ENCODE measurements at regions not wholly inside any gene's neighbourhood (a gene's known extent, or its start where the extent isn't known, plus 50 kb on each side); places are given as distances from the start of the nearest gene placed in this dataset.

GRCh38 chr2:163347982-163348856, 387.6 kb downstream of the FIGN start:
- no peak overlapping the region for H3K4me3 ChIP-seq (ENCODE audit: low read depth, low read length)
- no peak for DNase-seq (ENCODE audit: low read depth)
- TF ChIP-seq, protein P1, sequence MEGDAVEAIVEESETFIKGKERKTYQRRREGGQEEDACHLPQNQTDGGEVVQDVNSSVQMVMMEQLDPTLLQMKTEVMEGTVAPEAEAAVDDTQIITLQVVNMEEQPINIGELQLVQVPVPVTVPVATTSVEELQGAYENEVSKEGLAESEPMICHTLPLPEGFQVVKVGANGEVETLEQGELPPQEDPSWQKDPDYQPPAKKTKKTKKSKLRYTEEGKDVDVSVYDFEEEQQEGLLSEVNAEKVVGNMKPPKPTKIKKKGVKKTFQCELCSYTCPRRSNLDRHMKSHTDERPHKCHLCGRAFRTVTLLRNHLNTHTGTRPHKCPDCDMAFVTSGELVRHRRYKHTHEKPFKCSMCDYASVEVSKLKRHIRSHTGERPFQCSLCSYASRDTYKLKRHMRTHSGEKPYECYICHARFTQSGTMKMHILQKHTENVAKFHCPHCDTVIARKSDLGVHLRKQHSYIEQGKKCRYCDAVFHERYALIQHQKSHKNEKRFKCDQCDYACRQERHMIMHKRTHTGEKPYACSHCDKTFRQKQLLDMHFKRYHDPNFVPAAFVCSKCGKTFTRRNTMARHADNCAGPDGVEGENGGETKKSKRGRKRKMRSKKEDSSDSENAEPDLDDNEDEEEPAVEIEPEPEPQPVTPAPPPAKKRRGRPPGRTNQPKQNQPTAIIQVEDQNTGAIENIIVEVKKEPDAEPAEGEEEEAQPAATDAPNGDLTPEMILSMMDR (IDR thresholded peaks at IDR 0.05; ENCODE audit: control insufficient read depth, extremely low read depth, insufficient read depth), result no peak

GRCh38 chr2:163345795-163346573, 389.8 kb downstream of the FIGN start:
- peak; percentile 19 for DNase-seq (ENCODE audit: low read depth)

GRCh38 chr2:163343316-163343715, 392.5 kb downstream of the FIGN start:
- no peak for DNase-seq (ENCODE audit: low read depth)

More at GRCh38 chr2:163345795-163346573, 389.8 kb downstream of the FIGN start:
- no peak overlapping the region for H3K4me3 ChIP-seq (ENCODE audit: low read depth, low read length)
- TF ChIP-seq, protein P1 (IDR thresholded peaks at IDR 0.05; ENCODE audit: control insufficient read depth, extremely low read depth, insufficient read depth), result peak; percentile 50

GRCh38 chr2:163341426-163341825, 394.4 kb downstream of the FIGN start:
- TF ChIP-seq, protein P1 (IDR thresholded peaks at IDR 0.05; ENCODE audit: control insufficient read depth, extremely low read depth, insufficient read depth), result no peak

More at GRCh38 chr2:163343316-163343715, 392.5 kb downstream of the FIGN start:
- TF ChIP-seq, protein P1 (IDR thresholded peaks at IDR 0.05; ENCODE audit: control insufficient read depth, extremely low read depth, insufficient read depth), result no peak
- no peak overlapping the region for H3K4me3 ChIP-seq (ENCODE audit: low read depth, low read length)

DNA sequence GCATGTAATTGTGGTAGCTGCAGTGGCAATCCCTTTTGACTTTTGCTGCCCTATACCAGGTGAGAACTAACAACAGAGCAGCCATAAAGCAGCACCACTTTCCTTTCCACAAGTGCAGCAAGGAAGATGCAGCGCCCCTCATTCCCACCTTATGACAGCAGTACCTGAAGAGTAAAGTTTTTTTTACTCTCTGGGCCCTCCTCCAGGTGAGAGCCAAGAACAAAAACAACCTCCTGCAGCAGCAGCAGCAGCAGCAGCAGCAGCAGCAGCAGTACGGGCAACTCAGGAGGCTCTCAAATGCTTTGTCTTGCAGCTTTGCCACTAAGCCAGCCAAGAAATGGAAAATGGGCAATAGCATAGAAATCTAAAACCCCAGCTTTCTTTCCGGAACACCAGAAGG, 397.5 kb downstream of the FIGN start:
- TF ChIP-seq, protein P1 (IDR thresholded peaks at IDR 0.05; ENCODE audit: control insufficient read depth, extremely low read depth, insufficient read depth), result no peak
- H3K4me3 ChIP-seq (ENCODE audit: low read depth, low read length), result no peak overlapping the region
- no peak for DNase-seq (ENCODE audit: low read depth)

More at GRCh38 chr2:163341426-163341825, 394.4 kb downstream of the FIGN start:
- DNase-seq (ENCODE audit: low read depth), result no peak
- H3K4me3 ChIP-seq (ENCODE audit: low read depth, low read length), result no peak overlapping the region

DNA sequence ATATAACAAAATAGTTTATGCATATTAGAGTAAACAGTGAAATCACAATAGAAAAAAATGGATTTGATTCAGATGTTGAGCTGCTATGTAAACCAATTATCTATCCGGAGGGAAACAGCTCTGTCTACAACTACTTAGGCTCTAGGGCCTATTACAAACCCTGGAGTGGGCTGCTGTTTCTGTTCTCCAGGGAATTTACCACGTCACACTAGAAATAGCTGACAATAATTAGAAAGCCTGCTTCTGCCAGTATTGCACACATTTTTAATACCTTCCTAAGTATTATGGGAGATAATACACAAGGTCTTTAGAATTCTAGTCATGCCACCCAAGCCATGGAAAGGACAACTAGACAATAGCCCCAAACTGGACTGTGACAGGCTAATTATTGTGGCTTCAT, 411.1 kb downstream of the FIGN start:
- no peak for DNase-seq (ENCODE audit: low read depth)
- H3K4me3 ChIP-seq (ENCODE audit: low read depth, low read length), result no peak overlapping the region
- TF ChIP-seq, protein P1 (IDR thresholded peaks at IDR 0.05; ENCODE audit: control insufficient read depth, extremely low read depth, insufficient read depth), result no peak
